ENCODE measurements at regions not wholly inside any gene's neighbourhood (a gene's known extent, or its start where the extent isn't known, plus 50 kb on each side); places are given as distances from the start of the nearest gene placed in this dataset.
"Not testable (repeated sequence)": the region's sequence is repeated elsewhere in the genome, so short reads cannot be mapped to it uniquely, and the experiment has no call there.

DNA sequence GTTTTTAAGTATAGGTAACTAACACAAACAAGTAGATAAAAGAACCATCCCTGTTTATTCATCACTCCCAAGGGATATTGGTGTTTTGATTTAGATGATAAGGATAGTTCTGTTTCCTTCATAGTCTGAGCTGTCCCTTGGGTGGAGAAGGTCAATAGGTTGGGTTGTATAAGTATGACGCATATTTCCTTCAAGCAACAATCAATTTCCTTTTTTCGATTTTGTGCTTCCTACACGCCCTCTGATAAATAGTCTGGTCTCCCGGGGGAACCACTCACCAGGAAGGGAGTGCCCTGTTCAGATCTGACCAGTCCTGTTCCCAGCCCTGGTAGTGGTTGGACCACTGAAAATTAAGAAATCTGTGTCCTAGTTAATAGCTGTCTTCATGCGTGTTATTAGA is 378.8 kb upstream of the FAR2 start:
- Mint-ChIP-seq H3K27me3 (no peaks in the 10 kb centered on the region), H3K36me3 (ENCODE audit: low read depth) (no peaks in the 10 kb centered on the region), H3K27ac (no peak overlapping the region), H3K9me3 (peaks cover 10% of the 10 kb centered on the region), H3K4me1 (ENCODE audit: low read depth) (no peaks in the 10 kb centered on the region), H3K4me3 (no peak overlapping the region)
- intact Hi-C loops (cut with micrococcal nuclease) = no loop called here

DNA sequence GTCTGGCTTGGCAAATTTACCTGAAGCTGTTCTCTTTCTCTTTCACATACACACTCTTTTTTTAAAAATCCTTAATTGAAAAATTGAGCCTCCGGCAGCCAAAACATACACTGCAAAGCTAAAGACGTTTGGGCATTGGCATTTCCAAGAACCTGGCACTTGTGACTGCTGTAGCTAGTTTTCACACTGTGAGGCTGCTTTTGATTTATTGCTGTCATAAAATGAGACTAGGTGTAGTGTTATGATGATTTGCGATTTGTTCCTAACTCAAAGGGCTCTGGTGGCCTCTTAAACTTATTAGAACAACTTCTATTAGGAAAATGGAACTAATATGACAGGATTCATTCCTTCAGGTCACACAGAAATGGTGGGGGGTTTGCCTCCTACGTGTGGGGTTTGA is 377.1 kb upstream of the FAR2 start:
- Mint-ChIP-seq H3K4me3 (no peak overlapping the region), H3K27ac (no peak overlapping the region), H3K4me1 (ENCODE audit: low read depth) (no peaks in the 10 kb centered on the region), H3K9me3 (peaks cover 10% of the 10 kb centered on the region), H3K36me3 (ENCODE audit: low read depth) (no peaks in the 10 kb centered on the region), H3K27me3 (no peaks in the 10 kb centered on the region)
- intact Hi-C loops (cut with micrococcal nuclease) = no loop called here

DNA sequence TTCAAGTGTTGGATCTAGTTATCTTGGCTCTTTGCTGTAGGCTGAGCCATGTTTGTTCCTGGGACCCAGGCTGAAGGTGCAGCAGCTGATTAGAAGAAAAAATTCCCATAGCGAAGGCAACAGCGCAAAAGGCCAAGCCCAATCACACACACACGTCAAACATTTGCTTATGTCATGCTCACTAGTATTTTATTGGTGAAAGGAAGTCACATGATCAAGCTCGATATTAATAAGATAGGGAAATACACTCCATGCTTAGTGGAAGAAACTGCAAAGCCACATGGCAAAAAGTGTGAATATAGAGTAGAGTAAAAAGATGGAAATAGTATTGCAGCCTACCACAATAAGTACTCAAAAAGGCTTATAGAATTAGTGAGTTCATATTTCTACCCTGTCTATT is 373.5 kb upstream of the FAR2 start:
- Mint-ChIP-seq H3K27me3 (no peaks in the 10 kb centered on the region), H3K4me3 (no peak overlapping the region), H3K9me3 (no peaks in the 10 kb centered on the region), H3K36me3 (ENCODE audit: low read depth) (no peaks in the 10 kb centered on the region), H3K4me1 (ENCODE audit: low read depth) (no peaks in the 10 kb centered on the region), H3K27ac (no peak overlapping the region)
- intact Hi-C loops (cut with micrococcal nuclease) = no loop called here

DNA sequence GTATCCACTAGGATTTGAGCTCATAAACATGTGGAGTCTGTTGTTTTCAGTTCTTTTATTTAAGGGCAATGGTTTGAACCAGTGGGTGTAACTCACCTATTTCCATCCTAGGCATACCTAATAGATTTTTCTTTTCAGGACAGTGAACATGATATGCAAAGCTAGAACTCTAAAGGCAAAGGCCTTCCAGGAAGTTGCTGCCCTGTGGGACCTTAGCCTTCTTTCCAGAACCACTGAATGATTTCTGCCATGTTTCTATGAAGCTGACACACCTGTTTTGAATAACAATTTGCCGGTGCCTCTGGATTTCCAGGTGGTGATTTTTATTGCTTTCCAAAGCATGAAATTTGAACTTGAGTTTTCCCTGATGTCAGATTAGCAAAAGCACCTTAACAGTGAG is 372.9 kb upstream of the FAR2 start:
- no peaks in the 10 kb centered on the region for H3K4me1 Mint-ChIP-seq (ENCODE audit: low read depth)
- H3K27ac Mint-ChIP-seq = no peak overlapping the region
- H3K36me3 Mint-ChIP-seq (ENCODE audit: low read depth) = no peaks in the 10 kb centered on the region
- H3K27me3 Mint-ChIP-seq = no peaks in the 10 kb centered on the region
- intact Hi-C loops (cut with micrococcal nuclease) = no loop called here
- no peak overlapping the region for H3K4me3 Mint-ChIP-seq
- no peaks in the 10 kb centered on the region for H3K9me3 Mint-ChIP-seq

DNA sequence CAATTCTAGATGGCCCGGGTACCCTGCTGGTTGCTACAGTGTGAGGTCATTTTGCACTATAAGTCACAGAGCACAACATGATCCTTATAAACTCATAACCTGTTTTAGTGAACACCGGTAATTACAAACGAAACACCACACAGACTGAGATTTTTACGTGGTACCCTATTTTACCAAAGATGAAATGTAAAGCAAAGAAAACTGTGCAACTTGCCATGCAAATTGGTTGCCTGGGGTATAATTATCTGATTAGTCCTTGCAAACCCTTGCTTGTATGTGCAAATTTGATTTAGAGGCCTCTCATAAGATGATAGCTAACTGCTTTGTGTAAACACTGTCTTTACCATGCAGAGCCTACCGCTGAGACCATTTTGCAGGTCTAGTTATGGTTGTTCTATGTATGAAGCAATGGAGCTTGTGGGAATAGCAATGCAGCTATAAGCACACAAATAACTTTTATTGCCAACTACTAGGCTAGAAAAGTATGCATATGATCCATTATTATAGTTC is 372.1 kb upstream of the FAR2 start:
- Mint-ChIP-seq H3K9me3 (no peaks in the 10 kb centered on the region), H3K36me3 (ENCODE audit: low read depth) (no peaks in the 10 kb centered on the region)
- intact Hi-C loops (cut with micrococcal nuclease) = no loop called here

DNA sequence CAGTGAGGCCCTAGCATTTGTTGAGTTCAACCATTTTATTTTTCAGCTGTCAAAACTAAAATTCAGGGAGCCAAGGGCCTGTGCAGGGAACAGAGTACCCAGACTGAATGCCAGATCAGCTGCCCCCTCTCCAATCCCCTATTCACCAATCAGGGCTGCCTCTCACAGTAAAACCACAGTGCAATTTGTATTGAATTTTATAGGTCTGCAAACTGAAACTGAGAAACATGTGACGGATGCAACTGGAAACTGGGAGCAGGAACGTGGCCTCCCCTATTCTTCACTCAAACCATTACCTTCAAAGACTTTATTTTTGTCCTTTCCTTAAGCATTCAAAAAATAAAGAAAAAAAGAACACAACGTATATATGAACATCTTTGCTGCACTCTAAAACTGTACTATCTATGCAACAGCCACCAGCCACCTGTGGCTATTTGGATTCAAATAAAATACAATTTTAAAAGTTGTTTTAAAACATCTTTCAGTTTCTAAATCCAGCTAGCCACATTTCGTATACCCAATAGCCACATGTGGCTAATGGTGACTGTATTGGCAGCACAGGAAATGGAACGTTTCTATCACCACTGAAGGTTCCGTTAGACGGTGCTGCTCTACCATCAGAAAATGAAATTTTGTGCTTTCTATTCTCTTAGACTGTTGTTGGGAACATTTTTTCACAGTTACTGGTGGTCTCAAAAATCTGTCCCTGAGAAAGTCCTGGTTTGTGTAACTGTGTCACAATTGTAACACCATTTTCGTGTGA is 371.3 kb upstream of the FAR2 start:
- Mint-ChIP-seq H3K4me1 (ENCODE audit: low read depth) (no peaks in the 10 kb centered on the region), H3K36me3 (ENCODE audit: low read depth) (no peaks in the 10 kb centered on the region), H3K27ac (no peak overlapping the region), H3K27me3 (no peaks in the 10 kb centered on the region), H3K9me3 (no peaks in the 10 kb centered on the region), H3K4me3 (no peak overlapping the region)
- intact Hi-C loops (cut with micrococcal nuclease) = no loop called here

More for the DNA sequence above, 372.1 kb upstream of the FAR2 start:
- no peaks in the 10 kb centered on the region for H3K4me1 Mint-ChIP-seq (ENCODE audit: low read depth)
- H3K27me3 Mint-ChIP-seq = no peaks in the 10 kb centered on the region
- H3K27ac Mint-ChIP-seq = no peak overlapping the region
- no peak overlapping the region for H3K4me3 Mint-ChIP-seq

DNA sequence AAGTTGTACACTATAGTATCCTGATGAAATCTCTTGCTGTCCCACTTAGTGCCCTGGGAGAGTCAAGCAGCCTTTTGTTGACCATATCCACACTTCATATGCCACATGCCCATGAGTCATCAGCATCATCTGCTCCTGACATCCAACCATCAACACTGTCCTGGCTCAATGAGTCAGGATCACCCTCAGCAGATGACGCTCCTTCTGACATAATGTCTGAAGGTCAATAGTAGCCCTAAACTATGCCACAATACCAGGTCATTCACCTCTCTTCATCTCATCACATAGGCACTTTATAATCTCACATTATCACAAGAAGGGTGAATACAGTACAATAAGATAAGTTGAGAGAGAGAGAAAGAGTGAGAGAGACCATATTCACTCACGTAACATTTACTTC is 369.0 kb upstream of the FAR2 start:
- H3K27me3 Mint-ChIP-seq = no peaks in the 10 kb centered on the region
- H3K9me3 Mint-ChIP-seq = no peaks in the 10 kb centered on the region
- no peaks in the 10 kb centered on the region for H3K4me1 Mint-ChIP-seq (ENCODE audit: low read depth)
- H3K36me3 Mint-ChIP-seq (ENCODE audit: low read depth) = no peaks in the 10 kb centered on the region
- intact Hi-C loops (cut with micrococcal nuclease) = no loop called here
- no peak overlapping the region for H3K27ac Mint-ChIP-seq
- no peak overlapping the region for H3K4me3 Mint-ChIP-seq

DNA sequence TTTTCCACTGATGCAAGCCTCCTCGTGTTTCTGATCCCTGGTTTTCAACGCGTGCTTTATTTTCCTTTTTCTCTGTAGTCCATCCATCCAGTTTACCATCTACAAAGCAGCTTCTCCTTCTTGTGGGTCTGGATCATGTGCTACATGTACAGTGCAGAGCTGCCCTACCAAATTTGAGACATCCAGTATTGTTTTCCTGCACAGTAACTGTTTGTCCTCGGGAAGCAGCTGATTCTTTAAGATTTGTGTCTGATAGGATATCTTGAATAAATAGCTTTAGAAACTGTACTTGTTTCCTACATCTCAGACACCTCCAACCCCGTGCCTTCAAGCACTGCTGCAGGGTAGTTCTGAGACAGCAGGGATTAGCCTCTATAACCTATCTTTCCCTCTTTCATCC is 368.1 kb upstream of the FAR2 start:
- intact Hi-C loops (cut with micrococcal nuclease) = no loop called here
- Mint-ChIP-seq H3K4me1 (ENCODE audit: low read depth) (no peaks in the 10 kb centered on the region), H3K9me3 (no peaks in the 10 kb centered on the region), H3K27ac (no peak overlapping the region), H3K36me3 (ENCODE audit: low read depth) (no peaks in the 10 kb centered on the region), H3K27me3 (no peaks in the 10 kb centered on the region), H3K4me3 (no peak overlapping the region)

DNA sequence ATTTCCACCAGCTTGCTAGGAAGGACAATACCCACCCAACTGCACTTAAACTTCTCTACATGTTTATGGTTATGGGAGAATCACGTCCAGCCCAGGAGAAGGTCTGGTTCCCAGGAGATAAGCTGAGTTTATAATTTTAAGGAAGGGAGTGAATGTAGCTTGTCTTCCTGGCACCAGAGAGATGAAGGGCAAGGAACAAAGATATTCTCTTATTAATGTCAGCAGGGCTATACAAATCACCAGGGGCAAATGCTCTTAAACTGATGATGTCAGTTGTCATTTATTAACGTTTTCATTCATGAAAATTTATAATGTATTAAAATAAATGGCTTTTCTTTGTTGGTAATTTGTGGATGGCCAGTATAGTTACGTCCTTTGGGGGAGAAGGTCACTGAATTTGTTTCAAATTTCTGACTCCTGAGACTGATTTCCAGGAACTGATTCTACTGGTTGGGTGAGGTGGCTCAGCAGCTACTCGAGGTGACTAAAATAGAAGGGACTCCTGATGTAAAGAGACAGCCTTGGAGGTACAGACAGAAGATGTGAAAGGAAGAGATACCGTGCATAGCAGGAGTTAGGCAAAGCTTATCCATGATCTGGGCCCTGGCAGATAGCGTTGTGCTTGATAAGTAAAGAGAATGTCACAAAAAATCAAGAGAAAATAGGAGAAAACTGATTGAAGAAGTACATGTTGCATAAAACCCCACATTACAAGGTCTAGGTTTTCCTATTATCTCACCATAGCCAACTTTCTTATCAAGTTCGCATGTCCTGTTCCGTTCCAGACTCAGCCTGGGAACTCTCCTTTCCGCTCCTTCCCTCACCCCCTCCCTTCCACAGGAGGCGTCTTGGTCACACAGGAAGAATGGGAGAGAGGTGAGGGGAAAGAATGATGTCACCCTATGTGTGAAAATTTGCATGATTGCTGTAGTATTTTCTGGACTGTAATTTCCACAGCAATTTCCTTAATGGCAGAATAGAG is 367.1 kb upstream of the FAR2 start:
- Mint-ChIP-seq H3K36me3 (ENCODE audit: low read depth) (no peaks in the 10 kb centered on the region), H3K4me3 (no peak overlapping the region), H3K27me3 (no peaks in the 10 kb centered on the region), H3K9me3 (peaks cover 3% of the 10 kb centered on the region), H3K27ac (no peak overlapping the region), H3K4me1 (ENCODE audit: low read depth) (no peaks in the 10 kb centered on the region)
- intact Hi-C loops (cut with micrococcal nuclease) = no loop called here

DNA sequence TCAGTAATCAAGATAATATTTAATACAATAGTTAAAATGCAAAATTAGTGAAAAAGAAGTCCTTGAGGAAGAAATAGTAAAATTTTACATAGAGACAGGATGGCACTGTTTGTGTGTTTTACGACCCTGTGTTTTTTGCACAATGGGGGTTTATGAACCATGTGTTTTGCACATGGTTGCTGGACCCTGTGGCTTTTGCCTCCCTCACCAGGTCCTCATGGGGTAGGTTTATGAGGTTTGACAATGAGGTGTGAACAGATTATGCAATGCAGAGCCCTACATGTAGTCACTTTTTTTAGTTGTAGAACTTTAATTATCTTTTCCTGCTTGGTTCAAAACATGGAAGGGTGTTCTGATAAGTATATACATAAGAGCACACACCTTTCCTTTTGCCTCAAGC is 366.3 kb upstream of the FAR2 start:
- intact Hi-C loops (cut with micrococcal nuclease) = no loop called here
- peaks cover 10% of the 10 kb centered on the region for H3K9me3 Mint-ChIP-seq
- no peak overlapping the region for H3K27ac Mint-ChIP-seq
- no peaks in the 10 kb centered on the region for H3K4me1 Mint-ChIP-seq (ENCODE audit: low read depth)
- no peak overlapping the region for H3K4me3 Mint-ChIP-seq
- no peaks in the 10 kb centered on the region for H3K36me3 Mint-ChIP-seq (ENCODE audit: low read depth)
- H3K27me3 Mint-ChIP-seq = no peaks in the 10 kb centered on the region

DNA sequence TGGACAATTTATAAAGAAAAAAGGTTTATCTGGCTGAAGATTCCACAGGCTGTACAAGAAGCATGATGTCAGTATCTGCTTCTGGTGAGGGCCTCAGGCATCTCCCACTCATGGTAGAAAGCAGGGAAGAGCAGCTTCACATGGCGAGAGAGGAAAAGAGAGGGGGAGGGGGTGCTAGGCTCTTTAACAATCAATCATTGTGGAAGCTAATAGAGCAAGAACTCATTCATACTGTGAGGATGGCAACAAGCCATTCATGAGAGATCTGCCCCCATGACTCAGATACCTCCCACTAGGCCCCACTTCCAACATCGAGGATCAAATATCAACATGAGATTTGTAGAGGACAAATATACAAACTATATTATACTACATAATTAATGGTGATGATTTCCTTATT is 361.9 kb upstream of the FAR2 start:
- intact Hi-C loops (cut with micrococcal nuclease) = no loop called here
- H3K4me1 Mint-ChIP-seq (ENCODE audit: low read depth) = no peaks in the 10 kb centered on the region
- peaks cover 17% of the 10 kb centered on the region for H3K9me3 Mint-ChIP-seq
- H3K27ac Mint-ChIP-seq = no peak overlapping the region
- no peak overlapping the region for H3K4me3 Mint-ChIP-seq
- no peaks in the 10 kb centered on the region for H3K36me3 Mint-ChIP-seq (ENCODE audit: low read depth)
- H3K27me3 Mint-ChIP-seq = no peaks in the 10 kb centered on the region

DNA sequence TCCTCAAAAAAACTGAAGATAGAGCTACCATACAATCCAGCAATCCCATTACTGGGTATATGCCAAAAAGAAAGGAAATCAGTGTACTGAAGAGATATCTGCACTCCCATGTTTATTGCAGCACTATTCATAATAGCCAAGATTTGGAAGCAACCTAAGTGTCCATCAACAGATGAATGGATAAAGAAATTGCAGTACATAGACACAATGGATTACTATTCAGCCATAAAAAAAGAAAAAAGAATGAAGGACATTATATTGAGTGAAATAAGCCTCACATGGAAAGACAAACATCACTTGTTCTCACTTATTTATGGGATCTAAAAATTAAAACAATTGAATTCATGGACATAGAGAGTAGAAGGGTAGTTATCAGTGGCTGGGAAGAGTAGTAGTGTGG is 360.8 kb upstream of the FAR2 start:
- H3K4me1 Mint-ChIP-seq (ENCODE audit: low read depth); H3K36me3 Mint-ChIP-seq (ENCODE audit: low read depth); H3K4me3 Mint-ChIP-seq; H3K27me3 Mint-ChIP-seq; H3K27ac Mint-ChIP-seq; intact Hi-C loops (cut with micrococcal nuclease): not testable (repeated sequence)
- peaks cover 17% of the 10 kb centered on the region for H3K9me3 Mint-ChIP-seq

DNA sequence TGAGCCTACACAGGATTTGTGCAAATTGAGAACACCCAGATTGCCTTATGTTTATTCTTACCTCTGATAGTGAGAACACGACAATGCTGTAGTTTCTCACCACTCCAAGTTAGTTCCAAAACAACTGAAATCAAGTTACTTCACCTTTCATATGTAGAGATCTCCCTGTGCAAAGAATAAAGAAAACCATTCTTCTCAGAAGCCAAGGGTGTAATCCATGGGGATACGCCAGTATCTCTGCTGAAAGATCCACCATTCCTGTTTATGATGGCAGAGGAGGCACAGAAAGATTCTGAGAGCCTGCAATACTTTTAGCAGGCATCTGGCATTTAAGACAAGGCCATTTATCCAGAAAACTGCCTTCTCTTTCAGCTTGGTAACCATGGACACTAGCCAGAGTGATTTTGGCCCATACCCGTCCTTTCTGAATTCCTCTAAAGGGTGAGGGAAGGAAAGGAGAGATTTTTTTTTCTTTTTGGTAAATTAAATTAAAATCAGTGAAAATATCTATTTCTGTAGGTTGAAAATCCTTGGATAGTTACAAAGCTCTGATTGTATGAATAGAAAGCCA is 355.4 kb upstream of the FAR2 start:
- Mint-ChIP-seq H3K27me3 (no peaks in the 10 kb centered on the region), H3K4me3 (no peak overlapping the region), H3K9me3 (no peaks in the 10 kb centered on the region), H3K4me1 (ENCODE audit: low read depth) (peaks cover 6% of the 10 kb centered on the region), H3K27ac (no peak overlapping the region), H3K36me3 (ENCODE audit: low read depth) (no peaks in the 10 kb centered on the region)
- intact Hi-C loops (cut with micrococcal nuclease) = no loop called here

DNA sequence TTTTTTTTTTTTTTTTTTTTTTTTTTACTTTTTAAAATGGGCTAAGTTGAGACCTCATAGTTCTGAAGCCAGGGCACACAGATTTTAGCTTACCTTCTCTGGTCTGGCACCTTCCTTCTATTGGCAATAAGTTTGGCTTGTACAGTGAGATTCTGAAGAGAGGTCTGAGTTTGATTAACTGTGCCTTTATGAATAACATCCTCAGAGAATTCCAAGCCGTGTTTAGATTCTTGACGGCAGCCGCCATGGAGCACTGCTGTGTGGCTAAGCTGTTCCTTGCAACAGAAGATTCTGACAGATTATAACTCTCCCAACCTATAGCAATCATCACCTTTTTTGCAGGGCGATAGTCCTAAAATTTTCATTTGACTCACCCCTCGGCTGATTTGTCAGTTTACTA is 354.9 kb upstream of the FAR2 start:
- H3K9me3 Mint-ChIP-seq = no peaks in the 10 kb centered on the region

More for the DNA sequence above, 354.9 kb upstream of the FAR2 start:
- H3K27me3 Mint-ChIP-seq = no peaks in the 10 kb centered on the region
- H3K4me1 Mint-ChIP-seq (ENCODE audit: low read depth) = peaks cover 7% of the 10 kb centered on the region
- no peaks in the 10 kb centered on the region for H3K36me3 Mint-ChIP-seq (ENCODE audit: low read depth)
- intact Hi-C loops (cut with micrococcal nuclease) = no loop called here
- H3K27ac Mint-ChIP-seq = no peak overlapping the region
- no peak overlapping the region for H3K4me3 Mint-ChIP-seq

Measured in dendritic cell treated with granulocyte-macrophage colony-stimulating factor and Interleukin-4, amounts not matched to agents 40 ng/mL and 50 ng/mL, for 4 days (primary cell).